ENCODE measurements at regions not wholly inside any gene's neighbourhood (a gene's known extent, or its start where the extent isn't known, plus 50 kb on each side); places are given as distances from the start of the nearest gene placed in this dataset.
"Not testable (repeated sequence)": the region's sequence is repeated elsewhere in the genome, so short reads cannot be mapped to it uniquely, and the experiment has no call there.

DNA sequence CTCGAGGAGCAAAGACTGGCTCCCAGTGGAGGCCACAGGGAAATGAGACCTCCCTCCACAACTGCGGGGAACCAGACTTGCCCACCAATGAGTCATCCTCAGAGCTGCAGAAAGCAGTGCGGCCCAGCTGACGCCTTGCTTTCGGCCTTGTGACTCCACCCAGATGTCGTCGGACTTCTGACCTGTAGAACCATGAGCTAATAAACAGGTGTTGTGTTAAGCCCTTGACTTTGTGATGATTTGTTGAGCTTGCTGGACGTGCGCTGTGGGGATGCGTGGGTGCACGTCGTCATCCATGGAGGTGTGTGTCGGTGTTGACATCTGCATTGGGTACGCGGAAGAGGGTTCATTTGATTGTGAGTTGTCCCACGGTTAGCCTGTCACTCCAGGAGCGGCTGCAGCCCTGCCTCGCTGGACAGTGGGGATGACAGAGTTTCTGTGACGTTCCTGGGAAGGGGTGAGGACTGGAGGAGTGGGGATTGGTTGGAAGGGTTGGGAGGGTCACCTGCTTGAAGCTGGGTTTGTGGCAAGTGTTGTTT, 154.1 kb downstream of the SH3BP4 start:
- no peak for DNase-seq

DNA sequence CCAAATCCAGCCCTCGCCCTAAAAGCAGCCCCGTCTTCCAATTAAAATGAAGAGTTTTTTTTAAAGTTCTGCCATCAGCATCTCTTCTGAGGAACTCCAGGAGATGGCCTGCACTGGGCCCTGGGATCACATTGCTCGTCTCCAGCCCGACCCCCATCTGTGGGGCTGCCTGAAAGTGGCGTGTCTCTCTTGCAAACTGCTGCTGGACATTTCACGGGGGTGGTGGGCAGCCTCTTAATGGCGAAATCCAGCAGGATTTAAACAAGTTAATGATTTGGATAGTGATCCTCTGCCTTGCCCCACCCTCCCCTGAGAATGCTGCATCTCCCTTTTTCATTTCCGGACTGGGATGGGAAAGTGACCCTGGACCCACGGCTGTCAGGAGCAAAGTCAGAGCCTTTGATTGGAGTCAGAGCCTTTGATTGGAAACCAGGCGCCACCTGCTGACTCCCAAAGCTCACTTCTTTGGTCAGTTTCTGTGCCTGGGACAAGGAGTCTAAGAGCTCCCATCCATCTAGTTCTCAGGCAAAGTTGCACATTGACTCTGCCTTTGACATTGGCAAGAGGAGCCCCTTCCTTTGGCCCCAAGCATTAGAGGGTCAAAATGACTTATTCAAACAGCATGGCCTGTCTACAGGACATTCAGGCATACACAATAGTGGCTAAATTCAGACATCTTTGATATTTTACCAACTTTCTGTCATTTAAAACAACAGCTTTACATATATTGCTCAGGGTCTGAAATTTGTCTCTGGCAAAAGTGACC, 155.2 kb downstream of the SH3BP4 start:
- peak; percentile 74 for DNase-seq

DNA sequence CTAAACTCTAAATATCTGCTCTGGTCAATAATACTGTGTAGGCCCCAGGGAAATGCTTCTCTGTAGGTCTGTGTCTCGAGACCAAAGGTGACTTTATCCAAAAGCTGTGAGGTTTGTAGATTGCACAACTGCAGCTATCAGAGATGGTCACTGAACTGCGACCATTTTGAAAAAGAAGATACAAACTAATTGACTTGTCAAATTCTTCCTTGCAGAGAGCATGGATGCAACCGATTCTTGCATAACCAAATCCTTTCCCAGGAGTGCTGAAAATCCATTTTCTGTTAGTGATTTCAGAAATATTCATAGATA, 155.8 kb downstream of the SH3BP4 start:
- no peak for DNase-seq

DNA sequence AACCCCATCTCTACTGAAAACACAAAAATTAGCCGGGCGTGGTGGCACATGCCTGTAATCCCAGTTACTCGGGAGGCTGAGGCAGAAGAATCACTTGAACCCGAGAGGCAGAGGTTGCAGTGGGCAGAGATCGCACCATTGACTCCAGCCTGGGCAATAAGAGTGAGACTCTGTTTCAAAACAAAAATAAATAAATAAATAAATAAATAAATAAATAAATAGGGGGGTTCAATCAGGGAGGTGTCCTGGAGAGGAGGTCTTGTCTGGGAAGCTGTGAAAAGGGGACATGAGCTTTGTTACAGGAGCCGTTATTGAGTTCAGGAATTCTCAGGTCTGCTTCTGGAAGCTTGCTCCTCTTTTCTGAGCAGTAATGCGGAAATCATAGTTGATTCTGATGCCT, 157.7 kb downstream of the SH3BP4 start:
- not testable (repeated sequence) for DNase-seq

DNA sequence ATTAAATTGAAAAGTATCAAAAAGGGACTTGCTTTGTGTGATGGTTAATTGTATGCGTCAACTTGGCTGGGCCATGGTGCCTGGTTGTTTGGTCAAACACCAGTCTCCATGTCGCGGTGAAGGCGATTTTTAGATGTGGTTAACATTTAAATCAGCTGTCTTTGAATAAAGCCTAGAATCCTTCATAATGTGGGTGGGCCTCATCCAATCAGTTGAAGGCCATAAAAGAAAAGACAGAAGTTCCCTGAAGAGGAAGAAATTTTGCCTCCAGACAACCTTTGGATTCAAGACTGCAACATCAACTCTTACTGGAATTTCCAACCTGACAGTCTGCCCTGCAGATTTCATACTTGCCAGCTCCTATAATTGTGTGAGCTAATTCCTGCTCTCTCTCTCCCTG, 160.5 kb downstream of the SH3BP4 start:
- DNase-seq, result no peak

DNA sequence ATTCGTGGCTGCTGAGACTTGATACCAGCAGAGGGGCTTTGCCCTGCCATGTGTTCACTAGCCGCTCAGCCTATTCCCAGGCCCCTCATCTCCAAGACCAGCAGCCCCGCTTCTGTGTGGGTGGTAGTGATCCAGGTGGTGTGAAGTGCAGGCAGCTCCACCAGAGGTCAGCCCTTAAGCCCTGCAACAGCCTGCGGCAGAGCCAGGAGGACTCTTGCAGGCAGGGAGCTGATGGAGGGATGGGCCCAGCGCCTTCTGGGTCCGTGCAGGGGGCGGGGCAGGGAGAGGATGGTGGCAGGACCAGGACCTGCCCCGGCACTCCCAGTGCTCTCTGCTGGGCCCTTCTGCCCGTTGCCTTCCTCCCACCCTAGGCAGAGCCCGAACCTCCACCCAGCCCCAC, 162.0 kb downstream of the SH3BP4 start:
- DNase-seq, result no peak

- no peak for DNase-seq
Measured at GRCh38 chr2:235114286-235114685, 162.5 kb downstream of the SH3BP4 start.

DNA sequence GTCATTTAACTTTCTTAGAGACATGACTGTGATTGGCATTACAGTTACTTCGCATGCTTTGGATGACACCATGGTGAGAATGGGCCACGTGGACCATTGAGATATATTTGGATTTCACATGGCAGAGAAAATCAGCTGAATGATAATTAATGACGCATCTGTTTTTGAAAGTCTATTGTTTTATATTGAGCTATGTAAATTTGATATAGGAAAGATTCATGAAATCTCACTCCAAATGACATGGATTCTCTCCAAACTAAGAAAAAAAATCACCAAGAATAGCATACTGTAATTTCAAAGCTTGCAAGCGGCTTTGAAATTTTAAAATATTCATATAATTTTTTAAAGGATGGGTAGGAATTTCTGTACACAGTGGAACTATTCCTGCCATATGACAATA, 163.7 kb downstream of the SH3BP4 start:
- DNase-seq, result no peak

GRCh38 chr2:235116885-235117492, 165.2 kb downstream of the SH3BP4 start:
- DNase-seq, result peak; percentile 73

GRCh38 chr2:235126768-235127167, 175.0 kb downstream of the SH3BP4 start:
- no peak for DNase-seq

GRCh38 chr2:235127931-235128330, 176.1 kb downstream of the SH3BP4 start:
- DNase-seq, result no peak

GRCh38 chr2:235129850-235130249, 178.0 kb downstream of the SH3BP4 start:
- DNase-seq, result no peak

DNA sequence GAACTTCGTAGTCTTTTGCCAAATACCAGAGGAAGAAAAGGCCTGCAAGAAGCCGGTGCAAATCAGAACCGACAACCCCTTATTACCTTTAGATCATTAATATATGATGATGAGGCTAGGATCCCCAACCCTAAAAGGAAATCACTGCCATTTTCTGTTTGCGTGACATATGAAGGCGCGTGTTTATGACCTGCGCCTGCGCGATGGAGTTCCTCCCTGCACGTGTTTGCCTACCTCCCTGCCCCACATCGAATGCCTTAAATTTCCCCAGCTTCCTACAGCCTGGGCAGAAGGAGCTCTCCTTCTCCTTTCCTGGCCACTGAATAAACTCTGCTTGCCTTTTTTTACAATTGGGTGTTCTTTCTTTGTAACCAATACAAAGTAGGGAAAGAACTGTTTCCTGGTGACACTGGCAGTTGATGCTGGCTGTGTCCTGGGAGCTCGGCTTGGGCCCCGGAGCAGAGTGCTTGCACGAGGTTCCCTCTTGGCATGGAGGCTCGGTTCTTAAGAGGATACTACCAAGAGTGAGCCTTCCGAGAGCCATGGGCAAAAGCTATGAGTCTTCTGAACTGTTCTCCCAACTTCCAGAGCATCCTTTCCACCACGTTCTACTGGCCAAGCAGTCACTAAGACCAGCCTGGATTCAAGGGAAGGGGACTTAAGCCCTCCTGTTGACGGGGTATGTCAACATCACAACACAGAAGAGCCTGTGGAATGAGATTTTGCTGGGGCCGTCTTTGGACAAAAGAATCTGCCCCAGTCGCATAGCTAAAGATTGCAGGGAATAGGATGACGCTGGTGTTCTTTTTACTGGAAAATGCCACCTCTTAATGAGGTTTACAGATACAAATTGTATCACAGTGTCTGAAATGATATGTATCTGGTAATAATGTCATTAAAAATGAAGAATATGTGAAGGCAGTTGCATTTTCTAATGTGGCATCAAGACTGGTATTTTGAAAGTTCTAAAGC, 179.8 kb downstream of the SH3BP4 start:
- DNase-seq, result no peak

DNA sequence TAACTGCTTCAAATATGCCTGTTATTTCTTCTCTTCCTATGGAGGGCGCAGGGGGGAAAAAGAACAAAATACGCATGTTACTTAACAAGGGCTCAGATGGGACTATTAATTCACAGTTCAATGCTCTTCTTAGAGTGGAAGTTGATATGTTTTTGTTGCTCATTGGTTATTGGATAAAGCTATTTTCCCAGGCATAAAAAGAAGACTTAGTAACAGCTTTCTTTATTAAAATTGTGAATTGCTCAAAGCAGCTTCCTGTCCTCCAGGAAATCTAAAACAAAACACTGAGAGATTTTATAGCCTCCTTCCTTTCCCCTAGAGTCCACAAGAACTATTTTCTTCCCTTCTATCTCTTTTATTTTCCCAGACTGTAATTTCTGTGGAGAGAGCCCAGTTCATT, 180.8 kb downstream of the SH3BP4 start:
- DNase-seq, result no peak

- DNase-seq, result no peak
Measured at GRCh38 chr2:235133837-235134236, 182.0 kb downstream of the SH3BP4 start.

DNA sequence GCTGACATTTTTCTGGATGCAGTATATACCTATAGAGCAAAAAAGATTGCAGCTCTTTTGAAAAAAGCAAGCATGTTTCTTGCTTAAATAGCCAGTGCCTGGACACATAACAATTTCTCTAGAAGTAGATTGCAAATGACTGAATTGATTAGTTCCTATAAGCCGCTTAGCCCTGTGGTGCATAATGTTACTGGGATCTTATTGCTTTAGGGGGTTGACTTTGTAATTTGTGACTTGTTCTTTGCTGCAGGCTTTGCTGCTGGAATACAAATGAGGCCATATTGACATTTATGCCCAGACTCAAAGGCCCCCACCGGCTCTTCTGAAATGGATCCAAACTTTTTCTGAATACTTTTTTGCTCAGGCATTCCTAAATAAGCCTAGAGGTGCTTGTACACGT, 182.6 kb downstream of the SH3BP4 start:
- no peak for DNase-seq

DNA sequence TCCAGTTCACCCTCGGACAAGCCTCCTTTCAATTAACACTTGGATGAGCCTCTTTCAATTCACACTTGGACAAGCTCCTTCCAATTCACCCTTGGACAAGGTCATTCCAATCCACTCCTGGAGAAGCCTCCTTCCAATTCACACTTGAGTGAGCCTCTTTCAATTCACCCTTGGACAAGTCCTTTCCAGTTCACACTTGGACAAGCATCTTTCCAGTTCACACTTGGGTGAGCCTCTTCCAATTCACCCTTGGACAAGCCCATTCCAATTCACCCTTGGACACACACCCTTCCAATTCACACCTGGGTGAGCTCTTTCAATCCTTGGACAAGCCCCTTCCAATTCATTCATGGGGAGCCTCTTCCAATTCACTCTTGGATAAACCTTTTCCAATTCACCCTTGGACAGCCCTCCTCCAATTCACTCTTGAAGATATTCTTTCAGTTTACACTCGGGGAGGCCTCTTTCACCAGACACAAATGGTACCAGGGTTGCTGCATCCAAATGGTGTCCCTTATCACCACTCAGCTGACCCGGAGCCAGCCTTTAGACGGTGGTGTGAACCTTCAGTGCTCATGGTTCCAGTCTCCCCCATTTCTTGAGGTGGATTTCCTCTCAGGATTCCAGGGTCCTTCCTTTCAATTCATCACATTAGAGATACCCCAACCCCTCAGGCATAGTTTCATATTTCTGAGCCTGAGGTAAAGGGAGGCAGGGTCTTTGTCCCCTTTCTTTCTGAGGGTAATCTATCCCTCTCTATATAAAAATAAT, 183.6 kb downstream of the SH3BP4 start:
- no peak for DNase-seq

- DNase-seq, result peak; percentile 45
Measured at GRCh38 chr2:235135990-235136561, 184.3 kb downstream of the SH3BP4 start.

GRCh38 chr2:235138339-235138738, 186.5 kb downstream of the SH3BP4 start:
- DNase-seq, result no peak

DNA sequence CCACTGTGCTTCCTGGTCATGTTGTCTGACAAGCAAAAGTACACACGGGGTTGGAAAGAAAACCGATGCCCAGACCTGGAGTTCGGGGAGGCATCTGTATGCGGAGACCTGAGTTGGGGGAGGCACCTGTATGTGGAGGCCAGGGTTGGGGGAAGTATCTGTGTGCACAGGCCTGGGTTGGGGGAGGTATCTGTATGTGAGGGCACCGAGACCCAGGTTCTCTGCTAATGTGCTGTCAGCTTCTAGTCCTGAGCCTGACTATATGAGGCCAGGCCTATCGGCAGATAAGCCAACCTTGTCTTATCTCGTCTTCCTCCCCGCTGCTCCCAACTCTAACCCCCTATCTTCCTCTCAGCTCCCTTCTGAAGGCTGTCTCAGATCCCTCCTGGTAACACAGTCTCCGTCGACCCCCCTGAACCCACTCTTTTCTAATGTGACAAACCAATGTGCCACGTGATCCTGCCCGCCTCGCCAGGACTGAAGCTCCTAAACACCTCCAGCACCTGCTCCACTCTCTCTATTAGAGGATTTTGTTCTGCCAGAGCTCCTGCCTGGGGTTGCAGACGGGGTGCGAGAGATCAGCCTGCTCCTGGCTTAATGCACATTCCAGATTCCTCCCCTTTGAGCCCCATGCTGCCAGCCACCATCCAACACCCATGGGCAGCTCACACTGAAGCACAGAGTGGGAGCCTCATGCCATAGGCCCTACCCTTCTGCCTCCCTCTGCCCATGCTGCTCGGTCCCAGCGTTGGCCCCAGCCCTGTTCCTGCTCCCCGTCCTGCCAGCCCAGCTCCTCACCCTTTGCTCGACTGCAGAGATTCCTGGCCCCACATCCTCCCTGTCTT, 188.4 kb downstream of the SH3BP4 start:
- no peak for DNase-seq

GRCh38 chr2:235140801-235141081, 188.9 kb downstream of the SH3BP4 start:
- DNase-seq, result no peak
